GM12865 (cell line): ENCODE measurements at regions not wholly inside any gene's neighbourhood (a gene's known extent, or its start where the extent isn't known, plus 50 kb on each side); places are given as distances from the start of the nearest gene placed in this dataset.

Experiments used
- DNase-seq: peaks from one replicate; pipeline ENCODE4 v3.0.0; 2010; ENCODE audit warnings: low read depth
- H3K4me3 ChIP-seq: 2 replicates; pipeline ENCODE4 v1.5.1; 2011; ENCODE audit warnings: mild to moderate bottlenecking, low read depth, low read length, control low read depth
- TF ChIP-seq, protein P1 (sequence below): IDR thresholded peaks from 2 replicates; pipeline ENCODE4 v1.5.1; 2011; ENCODE audit warnings: low read length, control low read depth, low read depth, inconsistent platforms; ENCODE audit not compliant: insufficient read depth; ENCODE audit errors: missing control alignments

DNA sequence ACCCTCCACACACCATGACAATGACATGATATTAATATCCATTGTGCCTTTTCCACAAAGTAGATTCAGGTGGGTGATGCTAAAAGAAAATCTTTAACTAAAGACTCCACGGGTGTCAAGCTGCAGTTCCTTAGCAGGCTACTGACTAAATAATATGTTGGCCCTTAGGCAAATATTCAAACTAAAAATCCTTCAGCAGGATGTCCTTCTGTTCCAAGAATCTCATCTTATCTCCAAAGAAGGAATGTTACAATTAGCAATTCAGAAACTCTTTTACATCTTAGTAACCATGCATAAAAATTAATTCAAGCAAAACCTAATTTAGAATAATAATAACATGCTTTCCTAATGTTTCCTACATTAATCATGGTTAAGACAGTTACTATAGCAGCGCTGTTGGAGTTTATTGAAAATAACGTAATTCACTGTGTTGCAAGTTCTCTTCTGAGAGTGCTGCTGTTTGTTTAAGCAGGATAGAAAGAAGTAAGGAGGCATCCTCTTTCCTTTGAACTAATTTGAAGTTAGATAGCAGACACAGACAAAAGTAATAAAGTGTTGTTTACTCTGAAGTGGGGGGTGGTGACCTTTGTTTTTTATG is 414.8 kb upstream of the CDH4 start:
- no peak for DNase-seq
- TF ChIP-seq, protein P1, sequence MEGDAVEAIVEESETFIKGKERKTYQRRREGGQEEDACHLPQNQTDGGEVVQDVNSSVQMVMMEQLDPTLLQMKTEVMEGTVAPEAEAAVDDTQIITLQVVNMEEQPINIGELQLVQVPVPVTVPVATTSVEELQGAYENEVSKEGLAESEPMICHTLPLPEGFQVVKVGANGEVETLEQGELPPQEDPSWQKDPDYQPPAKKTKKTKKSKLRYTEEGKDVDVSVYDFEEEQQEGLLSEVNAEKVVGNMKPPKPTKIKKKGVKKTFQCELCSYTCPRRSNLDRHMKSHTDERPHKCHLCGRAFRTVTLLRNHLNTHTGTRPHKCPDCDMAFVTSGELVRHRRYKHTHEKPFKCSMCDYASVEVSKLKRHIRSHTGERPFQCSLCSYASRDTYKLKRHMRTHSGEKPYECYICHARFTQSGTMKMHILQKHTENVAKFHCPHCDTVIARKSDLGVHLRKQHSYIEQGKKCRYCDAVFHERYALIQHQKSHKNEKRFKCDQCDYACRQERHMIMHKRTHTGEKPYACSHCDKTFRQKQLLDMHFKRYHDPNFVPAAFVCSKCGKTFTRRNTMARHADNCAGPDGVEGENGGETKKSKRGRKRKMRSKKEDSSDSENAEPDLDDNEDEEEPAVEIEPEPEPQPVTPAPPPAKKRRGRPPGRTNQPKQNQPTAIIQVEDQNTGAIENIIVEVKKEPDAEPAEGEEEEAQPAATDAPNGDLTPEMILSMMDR, result no peak
- H3K4me3 ChIP-seq, result no peak overlapping the region

DNA sequence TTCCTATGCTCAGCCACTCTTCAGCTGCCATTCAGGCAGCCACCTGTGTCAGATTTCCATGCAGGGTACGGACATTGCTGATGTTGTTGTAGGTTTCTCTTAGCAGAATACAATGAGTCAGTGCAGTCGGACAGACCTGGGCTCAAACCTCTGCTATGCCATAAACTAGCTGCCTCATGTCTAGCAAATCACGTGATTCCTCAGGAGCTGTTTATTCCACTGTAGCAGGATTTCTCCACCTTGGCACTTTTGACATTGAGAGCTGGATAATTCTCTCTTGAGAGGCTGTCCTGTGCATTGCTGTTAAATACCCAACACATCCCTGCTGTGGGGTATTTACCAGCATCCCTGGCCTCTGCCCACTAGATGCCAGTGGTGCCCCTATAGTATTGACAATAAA is 413.8 kb upstream of the CDH4 start:
- no peak overlapping the region for H3K4me3 ChIP-seq
- TF ChIP-seq, protein P1, result no peak
- DNase-seq, result no peak

DNA sequence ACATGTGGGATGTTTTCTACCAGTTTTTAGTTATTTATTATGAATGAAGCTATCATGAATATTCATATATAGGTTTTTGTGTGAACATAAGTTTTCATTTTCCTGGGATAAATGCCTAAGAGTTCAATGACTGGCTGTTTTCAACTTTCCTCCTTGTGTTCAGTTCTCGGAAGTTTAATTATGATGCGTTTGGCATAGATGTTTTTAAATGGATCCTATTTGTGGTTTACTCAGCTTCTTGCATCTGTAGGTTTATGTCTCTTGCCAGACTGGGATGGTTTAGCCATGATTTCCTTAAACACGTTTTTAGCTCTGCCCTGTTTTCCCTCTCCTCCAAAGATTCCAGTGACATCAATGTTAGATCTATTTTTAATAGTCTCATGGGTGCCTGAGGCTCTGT is 411.1 kb upstream of the CDH4 start:
- DNase-seq, result no peak
- TF ChIP-seq, protein P1, result no peak
- H3K4me3 ChIP-seq, result no peak overlapping the region

DNA sequence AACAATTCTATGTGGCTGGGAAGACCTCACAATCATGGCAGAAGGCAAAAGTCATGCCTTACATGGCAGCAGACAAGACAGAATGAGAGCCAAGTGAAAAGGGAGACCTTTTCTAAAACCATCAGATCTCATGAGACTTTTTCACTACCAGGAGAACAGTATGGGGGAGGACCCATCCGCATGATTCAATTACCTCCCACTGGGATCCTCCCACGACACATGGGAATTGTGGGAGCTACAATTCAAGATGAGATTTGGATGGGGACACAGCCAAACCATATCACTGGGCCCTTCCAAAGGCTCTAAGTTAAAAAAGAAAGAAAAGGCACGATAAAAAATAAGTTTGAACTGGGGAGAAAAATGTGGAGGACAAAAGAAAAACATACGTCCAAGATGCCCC is 406.9 kb upstream of the CDH4 start:
- H3K4me3 ChIP-seq, result no peak overlapping the region
- no peak for DNase-seq
- TF ChIP-seq, protein P1, result no peak

DNA sequence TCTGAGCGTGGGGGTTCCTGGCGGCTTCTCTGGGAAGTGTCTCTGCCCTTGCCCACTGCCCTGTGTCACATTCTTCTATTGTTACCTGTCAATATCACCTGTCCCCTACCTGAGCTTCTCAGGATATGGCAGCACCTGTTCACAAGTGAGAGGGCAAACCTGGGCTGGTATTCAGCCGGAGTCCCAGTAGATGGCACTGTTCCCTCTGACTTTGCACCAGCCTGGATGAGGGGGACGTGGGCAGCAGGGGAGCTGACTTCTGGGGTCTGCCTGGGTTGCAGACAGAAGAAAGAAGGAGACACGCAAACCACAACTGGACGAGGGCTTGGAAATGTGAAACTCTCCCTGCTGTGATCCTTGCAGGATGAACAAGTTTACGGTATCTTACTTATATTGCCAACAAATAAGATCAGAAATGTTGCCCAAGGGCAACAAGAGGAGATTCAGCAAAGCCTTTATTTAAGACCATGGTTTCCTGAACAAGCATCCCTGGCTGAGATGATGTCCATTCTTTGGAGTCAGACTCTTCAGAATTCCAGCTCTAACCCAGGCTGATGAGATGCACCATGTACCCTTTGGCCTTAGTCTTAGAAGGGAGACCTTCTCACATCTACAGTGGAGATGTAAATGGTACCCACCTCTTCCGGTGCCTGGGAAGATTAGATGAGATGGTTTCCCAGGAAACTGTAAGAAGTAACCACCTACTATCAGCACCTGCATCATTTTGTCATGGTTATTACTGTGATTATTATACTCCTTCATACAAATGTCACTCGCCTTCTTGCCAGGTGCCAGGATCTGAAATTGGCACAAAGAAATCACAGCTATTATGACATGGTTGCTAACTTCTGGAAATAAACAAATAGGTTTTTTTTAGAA is 400.0 kb upstream of the CDH4 start:
- H3K4me3 ChIP-seq, result no peak overlapping the region
- TF ChIP-seq, protein P1, result no peak
- DNase-seq, result no peak

DNA sequence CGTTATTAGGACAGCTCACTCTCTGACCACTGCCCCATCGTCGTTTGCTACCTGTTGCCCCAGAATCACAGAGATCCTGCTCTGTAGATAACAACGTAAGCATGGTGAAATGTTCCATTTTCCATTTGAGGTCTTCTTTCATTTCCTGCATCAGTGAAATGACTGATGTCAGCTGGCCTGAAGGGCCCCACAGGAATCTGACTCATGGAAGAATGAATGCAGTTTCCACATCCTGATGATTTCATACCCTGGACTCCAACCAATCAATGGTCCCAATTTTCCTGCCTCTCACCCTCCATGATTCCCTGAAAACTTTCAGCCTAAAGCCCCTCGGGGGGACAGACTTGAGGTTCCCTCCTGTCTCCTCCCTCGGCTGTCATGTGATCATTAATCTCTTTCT is 394.4 kb upstream of the CDH4 start:
- H3K4me3 ChIP-seq, result no peak overlapping the region
- TF ChIP-seq, protein P1, result no peak
- no peak for DNase-seq
